Activated CD8-positive, alpha-beta memory T cell treated with anti-CD3 and anti-CD28 coated beads for 1 hour (primary cell): ENCODE measurements at regions not wholly inside any gene's neighbourhood (a gene's known extent, or its start where the extent isn't known, plus 50 kb on each side); places are given as distances from the start of the nearest gene placed in this dataset.

ENCODE experiments used
- DNase-seq, 2 donors: peaks; one replicate each; pipeline ENCODE4 v3.0.0-alpha.2; 2020; ENCODE audit warnings: low read depth in 1 of 2; ENCODE audit errors: extremely low read depth in 1 of 2

DNA sequence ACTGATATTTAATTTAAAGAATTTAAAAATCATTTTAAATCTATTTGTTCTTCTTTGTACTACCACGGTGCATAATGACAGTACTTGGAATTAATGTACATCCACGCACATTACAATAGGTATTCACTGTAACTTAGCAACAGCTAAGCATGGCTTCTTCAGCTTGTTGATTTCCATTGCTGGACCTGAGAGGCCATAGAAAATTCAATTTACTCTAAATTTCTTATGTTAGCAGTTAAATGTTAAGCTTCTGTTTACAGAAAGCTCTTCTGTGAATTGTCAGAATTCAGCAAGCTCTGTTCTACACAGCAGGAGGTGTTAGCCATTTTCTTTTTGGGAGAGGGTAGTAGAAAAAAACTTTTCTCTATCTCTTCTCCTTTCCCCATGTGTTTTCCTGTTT lies 1149.3 kb upstream of the CDH2 start:
- no peak for DNase-seq

- no peak for DNase-seq
Measured at GRCh38 chr18:29321561-29321960, 1144.6 kb upstream of the CDH2 start.

GRCh38 chr18:29313312-29313711 lies 1136.4 kb upstream of the CDH2 start:
- no peak for DNase-seq

DNA sequence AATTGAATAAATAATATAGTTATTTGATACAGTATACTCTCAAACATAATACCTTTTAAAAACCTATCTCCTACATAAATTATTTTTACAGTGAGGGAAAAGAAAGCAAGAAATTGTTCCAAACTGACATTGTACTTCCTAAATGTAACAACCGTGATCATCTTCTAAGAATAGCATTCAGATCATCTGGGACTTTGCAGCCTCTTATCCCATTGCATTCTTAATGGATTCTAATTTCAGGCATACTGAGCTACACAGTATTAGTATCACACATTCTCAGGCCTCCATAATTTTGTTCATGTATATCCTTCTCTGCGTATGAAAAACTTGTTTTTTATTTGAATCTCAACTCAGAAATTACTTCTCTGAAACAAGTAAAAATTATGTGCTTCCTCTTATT lies 1134.7 kb upstream of the CDH2 start:
- no peak for DNase-seq

DNA sequence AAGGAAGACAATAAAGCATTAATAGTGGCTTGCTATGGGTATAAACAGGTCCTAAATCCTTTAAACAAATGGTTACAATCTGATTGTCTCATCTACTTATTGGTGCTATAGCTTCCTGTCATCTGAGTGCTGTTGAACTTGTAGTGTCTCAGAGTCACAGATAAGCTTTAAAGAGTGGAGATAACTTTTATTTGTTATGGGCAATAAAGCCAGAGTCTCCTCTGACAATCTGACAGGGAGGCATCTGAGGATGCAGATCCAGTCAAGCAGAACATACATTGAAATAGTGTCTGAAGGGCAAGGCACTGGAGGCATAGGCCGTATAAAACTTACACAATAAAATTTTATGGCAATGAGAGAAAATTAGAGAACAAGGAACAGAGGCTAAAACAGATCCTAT lies 1132.4 kb upstream of the CDH2 start:
- DNase-seq: no peak

- DNase-seq: no peak
Measured at GRCh38 chr18:29307982-29308381, 1131.1 kb upstream of the CDH2 start.

- DNase-seq: no peak
Measured at GRCh38 chr18:29307231-29307630, 1130.3 kb upstream of the CDH2 start.

- DNase-seq: no peak
Measured at GRCh38 chr18:29305516-29305915, 1128.6 kb upstream of the CDH2 start.

DNA sequence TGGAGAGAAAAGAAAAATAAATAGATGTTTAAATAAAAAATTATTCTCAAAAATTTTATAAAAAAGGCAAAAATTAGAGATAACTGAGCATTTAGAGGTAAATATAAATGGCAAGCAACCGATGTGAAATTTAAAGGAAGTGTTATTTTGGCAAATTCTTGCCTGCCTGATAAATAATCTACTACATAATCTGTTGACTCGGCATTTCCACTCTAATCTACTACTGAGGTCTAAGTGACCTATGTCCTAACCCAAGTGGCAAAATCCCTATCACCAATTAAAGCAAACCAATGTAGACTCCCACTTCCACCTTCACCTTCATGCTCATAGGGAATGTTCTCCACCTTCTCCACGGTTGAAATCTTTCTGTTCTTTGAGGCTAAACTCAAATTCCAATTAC lies 1124.1 kb upstream of the CDH2 start:
- DNase-seq: no peak

DNA sequence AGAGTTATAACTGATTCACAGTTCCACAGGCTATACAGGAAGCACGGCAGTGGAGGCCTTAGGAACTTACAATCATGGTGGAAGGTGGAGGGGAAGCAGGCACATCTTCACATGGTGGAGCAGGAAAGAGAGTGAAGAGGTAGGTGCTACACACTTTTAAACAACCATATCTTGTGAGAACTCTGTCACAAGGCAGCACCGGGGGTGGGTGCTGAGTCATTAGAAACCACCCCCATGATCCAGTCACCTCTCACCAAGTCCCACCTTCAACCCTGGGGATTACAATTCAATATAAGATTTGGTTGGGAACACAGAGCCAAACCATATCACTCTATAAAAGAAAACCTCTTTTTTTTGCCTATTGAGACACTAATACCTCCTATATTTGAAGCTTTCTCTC lies 1108.5 kb upstream of the CDH2 start:
- DNase-seq: no peak

DNA sequence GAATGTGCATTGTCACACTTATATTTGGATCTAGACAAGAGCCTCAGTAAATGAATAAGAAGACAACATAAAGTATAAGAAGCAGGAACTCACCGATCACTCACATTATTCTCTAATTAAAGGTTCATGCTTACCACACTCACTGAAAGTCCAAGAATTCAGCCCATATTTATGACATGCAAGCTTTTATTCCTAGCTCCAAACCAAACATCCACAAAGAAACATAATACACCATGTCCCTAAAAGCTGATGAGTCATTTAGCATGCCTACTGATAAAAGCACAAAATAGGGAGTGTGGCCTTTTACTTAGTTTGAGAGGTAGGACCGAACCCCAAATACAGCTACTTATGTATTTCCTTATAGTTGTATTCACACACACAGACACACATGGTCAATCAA lies 1094.6 kb upstream of the CDH2 start:
- DNase-seq: no peak

DNA sequence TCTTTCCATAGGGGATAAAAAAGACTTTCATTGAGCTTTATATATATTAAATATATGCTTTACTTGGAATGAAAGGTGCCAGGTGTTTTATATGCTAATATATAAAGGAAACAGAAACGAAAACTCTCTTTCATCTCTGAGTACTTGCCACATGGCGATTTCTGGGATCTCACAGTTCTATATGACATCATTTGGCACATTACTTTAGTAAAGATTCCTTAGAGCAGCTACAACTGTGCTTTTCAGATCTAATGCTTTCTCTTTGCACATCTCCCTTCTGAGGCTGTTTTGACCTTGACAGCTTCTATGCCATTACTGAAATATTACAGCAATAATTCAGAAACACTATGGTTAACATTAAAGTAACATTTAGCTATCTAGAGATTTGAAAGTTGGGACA lies 1082.9 kb upstream of the CDH2 start:
- no peak for DNase-seq

GRCh38 chr18:29254123-29254522 lies 1077.2 kb upstream of the CDH2 start:
- DNase-seq: no peak

DNA sequence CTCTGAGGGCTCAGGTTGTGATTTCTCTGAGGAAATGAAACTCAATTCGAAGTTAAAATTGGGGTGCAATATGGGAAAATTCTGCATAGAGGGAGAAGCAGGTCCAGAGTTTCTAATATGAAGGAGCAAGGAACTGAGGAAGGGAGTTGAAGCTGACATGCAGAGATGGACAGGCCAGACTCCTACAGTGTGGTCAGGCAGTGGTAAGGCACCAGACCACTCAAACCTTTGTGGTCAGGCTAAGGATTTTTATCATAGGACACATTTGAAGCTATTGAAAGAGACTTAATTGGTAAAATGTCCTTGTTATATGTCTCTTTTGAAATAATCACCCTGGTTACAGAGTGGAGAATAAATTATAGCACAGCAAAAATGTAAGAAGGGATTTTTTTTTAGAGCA lies 1074.8 kb upstream of the CDH2 start:
- no peak for DNase-seq

DNA sequence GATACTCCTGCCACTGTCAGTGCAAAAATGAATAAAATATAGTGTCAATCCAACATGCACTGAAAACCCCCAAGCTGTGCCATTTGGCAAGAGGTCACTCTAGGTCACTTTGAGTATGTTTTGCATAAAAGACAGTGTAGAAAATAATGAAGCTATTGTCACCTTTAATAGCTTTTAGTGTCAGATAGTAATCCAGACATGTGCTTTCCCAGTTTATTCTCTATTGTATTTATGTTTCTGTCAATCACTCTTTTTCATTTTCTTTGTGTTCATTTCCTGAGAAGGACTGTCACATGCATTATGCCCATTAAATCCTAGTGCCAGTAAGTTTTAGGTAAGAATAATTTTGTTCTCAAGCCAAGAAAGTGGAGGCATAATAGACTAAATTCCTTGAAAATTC lies 1073.9 kb upstream of the CDH2 start:
- no peak for DNase-seq

DNA sequence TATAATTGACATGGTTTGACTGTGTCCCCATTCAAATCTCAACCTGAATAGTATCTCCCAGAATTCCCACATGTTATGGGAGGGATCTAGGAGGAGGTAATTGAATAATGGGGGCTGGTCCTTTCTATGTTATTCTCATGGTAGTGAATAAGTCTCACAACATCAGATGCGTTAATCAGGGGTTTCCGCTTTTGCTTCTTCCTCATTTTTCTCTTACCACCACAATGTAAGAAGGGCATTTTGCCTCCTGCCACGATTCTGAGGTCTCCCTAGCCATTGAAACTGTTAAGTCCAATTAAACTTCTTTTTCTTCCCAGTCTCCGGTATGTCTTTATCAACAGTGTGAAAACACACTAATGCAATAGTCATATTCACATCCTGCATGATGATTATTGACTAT lies 1073.3 kb upstream of the CDH2 start:
- no peak for DNase-seq

GRCh38 chr18:29248805-29249204 lies 1071.9 kb upstream of the CDH2 start:
- DNase-seq: no peak

DNA sequence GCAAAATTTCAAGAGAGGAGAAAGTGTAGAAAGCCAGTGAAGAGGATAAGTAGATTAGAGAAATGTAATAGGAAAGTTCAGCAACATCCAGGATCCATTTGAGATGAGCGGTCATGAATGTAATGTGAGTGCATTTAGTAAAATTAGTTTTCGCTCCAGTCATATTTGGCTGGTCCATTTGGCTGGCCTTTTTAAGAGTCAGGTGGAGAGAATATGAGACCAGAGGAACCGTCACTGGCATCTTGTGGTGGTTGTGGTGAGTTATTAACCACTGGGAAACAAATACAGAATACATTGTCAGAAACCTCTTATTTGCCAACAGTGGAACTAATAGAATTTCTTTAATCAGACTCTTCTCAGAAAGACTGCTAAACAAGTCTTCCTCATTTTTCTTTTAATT lies 1064.3 kb upstream of the CDH2 start:
- DNase-seq: no peak

- no peak for DNase-seq
Measured at GRCh38 chr18:29234751-29235150, 1057.8 kb upstream of the CDH2 start.

DNA sequence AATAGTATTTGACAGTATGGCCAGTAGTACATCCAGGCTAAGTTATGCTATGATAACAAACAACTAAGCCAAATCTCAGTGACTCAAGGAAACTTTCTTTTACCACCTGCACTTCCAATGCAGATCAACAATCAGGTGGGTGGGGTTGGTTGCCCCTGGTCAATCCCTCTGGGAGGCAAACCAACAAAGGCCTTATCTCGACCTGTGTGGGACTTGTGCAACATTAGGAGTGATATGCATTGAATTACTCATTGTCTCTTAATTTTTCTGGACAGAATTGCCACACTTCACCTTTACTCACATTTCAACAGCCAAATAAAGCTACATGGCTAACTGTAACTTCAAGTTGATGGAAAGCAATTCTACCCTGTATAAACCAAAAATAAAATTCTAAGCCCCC lies 1049.3 kb upstream of the CDH2 start:
- no peak for DNase-seq

DNA sequence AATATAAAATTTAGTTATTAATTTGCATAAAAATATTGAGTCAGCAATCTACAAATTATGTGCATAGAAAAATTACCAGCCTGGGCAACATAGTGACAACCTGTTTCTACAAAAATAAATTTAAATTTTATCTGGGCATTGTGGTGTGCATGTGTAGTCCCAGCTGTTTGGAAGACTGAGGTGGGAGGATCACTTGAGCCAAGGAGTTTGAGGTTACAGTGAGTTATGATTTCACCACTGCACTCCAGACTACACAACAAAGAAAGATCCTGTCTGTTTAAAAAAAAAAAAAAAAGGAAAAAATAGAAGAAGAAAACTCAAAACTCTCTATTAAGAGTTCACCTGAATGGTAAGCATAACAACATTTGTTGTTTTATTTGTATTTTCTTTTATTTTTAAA lies 1048.4 kb upstream of the CDH2 start:
- no peak for DNase-seq

DNA sequence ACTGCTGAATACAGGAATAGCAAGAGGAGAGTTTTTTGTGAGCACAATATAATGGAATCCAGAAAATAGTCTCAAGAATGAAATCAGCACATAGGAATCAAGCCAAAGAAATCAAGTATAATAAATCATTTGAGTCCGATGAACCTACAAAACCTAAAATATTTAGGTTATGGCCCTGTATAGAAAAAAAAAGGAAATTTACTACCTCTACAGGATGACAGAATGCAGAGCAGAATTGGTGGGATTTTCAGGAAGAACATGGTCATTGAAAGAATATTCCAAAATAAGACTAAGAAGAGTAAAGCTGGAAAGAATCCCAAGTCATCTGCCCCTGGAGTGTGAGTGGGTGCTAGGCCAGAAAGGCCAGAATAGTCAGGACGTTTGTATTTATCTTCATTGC lies 1041.2 kb upstream of the CDH2 start:
- DNase-seq: no peak

GRCh38 chr18:29217124-29217915 lies 1040.4 kb upstream of the CDH2 start:
- no peak for DNase-seq
